Omental fat pad (tissue), 3 donors: ENCODE measurements at regions not wholly inside any gene's neighbourhood (a gene's known extent, or its start where the extent isn't known, plus 50 kb on each side); places are given as distances from the start of the nearest gene placed in this dataset.

ENCODE experiments used
- ATAC-seq: fragments of 150-250 bp; one replicate; pipeline ENCODE4 v1.9.1; 2016; ENCODE audit warnings: mild to moderate bottlenecking, moderate library complexity; ENCODE audit not compliant: low FRiP score
- DNase-seq: peaks from one replicate; pipeline ENCODE4 v3.0.0-alpha.2; 2019; ENCODE audit warnings: low spot score
- TF ChIP-seq, protein P1 (sequence below), 3 donors: fragments of 450-650 bp; IDR thresholded peaks; one replicate each; pipeline ENCODE4 v1.5.1; 2016 to 2017; ENCODE audit warnings: antibody characterized with exemption in 3 of 3, mild to moderate bottlenecking in 3 of 3, moderate library complexity in 2 of 3

DNA sequence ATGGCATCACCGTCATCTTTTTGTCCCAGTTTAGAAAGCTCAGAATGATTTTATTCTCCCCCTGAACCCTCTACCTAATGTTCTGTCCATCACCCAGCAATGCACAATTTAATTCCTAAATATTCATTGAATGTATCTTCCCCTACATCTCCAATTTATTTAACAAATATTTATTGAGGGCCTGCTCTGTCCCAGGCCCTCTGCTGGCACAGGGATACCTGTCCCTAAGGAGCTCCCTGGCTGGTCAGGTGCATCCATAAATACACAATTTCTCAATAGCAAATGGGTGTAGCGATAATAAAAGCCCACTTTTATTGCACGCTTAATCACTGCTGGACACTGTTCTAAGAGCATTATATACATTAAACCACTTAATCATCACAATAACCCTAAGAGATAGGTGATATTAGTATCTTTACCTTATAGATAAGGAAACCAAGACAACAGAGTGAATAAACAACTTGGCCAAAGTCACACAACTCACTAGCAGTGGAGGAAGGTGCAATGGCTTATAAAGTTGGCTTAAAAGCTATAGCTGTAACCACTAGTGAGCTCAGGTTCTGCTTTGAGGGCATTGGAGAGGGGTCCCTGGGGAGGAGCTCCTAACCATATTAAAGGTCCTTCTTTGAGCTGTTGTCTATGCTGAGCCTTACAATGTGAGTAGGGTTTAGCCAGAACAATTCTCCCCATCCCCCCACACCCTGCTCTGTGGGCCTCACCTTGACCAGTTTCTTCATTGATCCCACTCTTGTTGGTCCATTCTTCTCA, 126.3 kb upstream of the JUN start:
- no peak for DNase-seq
- TF ChIP-seq, protein P1, sequence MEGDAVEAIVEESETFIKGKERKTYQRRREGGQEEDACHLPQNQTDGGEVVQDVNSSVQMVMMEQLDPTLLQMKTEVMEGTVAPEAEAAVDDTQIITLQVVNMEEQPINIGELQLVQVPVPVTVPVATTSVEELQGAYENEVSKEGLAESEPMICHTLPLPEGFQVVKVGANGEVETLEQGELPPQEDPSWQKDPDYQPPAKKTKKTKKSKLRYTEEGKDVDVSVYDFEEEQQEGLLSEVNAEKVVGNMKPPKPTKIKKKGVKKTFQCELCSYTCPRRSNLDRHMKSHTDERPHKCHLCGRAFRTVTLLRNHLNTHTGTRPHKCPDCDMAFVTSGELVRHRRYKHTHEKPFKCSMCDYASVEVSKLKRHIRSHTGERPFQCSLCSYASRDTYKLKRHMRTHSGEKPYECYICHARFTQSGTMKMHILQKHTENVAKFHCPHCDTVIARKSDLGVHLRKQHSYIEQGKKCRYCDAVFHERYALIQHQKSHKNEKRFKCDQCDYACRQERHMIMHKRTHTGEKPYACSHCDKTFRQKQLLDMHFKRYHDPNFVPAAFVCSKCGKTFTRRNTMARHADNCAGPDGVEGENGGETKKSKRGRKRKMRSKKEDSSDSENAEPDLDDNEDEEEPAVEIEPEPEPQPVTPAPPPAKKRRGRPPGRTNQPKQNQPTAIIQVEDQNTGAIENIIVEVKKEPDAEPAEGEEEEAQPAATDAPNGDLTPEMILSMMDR (IDR thresholded peaks at IDR 0.05), result no peak

DNA sequence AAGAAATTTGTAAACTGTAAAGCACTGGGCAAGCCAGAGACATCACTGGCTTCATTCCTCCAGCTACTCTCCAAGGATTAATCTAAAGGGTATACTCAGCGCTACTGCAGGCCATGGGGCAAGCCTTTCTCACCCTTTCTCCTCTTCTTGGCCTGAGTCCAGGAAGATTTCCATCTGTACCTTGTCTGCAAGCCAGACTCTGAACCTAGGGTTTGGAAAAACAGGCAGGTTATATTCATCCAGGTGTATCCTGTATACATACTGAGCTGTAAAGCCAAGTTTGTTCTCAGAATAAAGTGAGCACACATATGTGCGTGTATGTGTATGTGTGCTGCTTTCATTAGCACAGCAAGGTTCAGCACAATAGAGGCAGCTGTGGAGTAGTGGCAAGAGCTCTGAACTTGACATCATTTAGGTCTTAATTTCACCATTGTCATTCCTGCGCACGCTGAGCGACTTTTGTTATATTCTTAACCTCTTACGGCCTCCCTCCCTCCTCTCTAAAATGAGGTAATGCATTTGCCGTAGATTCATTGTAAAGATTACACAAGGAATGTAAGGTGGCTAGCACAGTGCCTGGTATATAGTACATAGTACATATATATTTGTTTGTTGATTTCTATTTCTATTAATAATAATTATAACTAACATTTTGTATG, 128.1 kb upstream of the JUN start:
- ATAC-seq (no peak), DNase-seq (no peak)
- TF ChIP-seq, protein P1 (IDR thresholded peaks at IDR 0.05), result no peak

More for the DNA sequence above, 126.3 kb upstream of the JUN start:
- ATAC-seq, result no peak

DNA sequence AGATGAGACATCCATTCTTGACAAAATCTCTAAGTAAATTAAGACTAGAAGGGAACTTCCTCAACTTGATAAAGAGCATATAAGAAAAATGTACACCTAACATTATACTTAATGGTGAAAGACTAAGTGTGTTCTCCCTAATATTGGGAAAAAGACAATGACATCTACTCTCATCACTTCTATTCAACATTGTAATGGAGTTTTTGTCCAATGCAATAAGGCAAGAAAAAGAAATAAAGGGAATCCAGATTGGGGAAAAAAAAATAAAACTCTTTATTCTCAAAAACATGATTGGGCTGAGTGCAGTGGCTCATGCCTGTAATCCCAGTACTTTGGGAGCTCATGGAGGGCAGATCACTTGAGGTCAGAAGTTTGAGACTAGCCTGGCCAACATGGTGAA, 131.1 kb upstream of the JUN start:
- TF ChIP-seq, protein P1 (IDR thresholded peaks at IDR 0.05), result no peak
- ATAC-seq (no peak), DNase-seq (no peak)

DNA sequence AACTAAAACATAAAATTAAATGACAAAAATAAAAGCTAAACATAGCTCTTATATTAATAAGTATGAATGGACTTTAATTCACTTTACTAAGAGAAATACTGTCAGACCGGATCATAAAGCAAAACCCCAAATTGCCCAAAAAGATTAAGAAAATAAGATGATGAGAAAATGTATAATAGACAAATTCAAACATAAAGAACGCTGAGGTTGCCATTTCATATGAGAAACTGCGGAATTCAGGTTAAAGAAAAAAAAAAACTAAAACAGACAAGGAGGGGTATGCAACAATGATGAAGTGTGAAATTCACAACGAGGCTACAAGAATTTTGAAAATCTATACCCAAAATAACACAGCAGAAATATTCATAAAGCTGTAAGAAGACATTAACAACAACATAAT, 133.6 kb upstream of the JUN start:
- TF ChIP-seq, protein P1 (IDR thresholded peaks at IDR 0.05), result no peak
- DNase-seq (no peak), ATAC-seq (no peak)

DNA sequence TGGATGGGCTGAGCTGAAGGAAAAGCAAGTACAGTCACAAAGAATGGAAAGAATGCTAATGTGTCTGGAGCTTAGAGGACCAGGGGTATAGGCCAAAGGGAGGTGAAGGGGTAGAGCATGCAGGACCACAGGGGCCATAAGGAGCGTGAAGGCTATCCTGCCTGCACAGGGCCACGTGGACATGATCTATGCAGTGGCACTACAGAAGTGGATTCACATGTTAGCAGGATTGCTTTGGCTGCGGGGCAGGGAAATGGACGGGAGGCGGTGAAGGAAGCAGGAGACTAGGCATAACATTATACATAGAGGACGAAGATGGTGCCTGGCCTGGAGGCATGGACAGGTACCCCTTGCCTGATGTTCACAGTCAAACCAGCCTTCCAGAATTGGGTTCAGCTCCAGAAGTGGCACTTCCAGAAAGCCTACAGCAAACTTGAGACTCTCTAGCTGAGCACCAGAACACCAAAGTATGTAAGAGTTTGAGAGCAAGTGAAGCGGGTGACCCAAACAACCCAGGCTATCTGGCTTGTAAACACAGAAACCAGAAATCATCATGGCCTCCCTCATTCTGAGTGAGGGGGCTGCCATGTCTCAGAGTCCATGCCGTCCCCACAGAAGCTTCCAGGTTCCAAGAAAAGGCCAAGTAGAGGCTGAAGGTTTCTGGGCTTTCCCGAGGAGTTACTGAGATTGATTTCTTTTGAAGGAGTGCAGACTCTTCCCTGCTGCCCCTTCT, 135.5 kb upstream of the JUN start:
- ATAC-seq (no peak), DNase-seq (no peak)
- TF ChIP-seq, protein P1 (IDR thresholded peaks at IDR 0.05), result no peak

DNA sequence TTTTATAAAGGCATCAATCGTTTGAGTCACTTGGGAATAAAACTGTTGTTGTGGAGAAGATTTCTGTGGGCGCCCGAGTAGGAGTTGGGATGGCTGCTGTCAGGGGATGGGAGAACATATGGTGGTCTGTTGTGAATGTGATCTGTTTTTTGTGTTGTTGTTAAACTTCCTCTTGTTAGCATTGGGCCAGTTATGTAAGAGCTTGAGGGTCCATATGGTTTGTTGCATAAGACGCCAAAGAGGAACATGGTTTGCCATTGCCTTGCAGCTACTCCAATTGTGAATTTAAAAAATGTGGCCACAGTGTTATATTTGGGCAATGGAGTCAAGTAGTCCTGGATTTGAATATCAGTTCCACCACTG, 136.1 kb upstream of the JUN start:
- no peak for ATAC-seq
- DNase-seq, result no peak
- TF ChIP-seq, protein P1 (IDR thresholded peaks at IDR 0.05), result no peak
